ENCODE measurements at regions not wholly inside any gene's neighbourhood (a gene's known extent, or its start where the extent isn't known, plus 50 kb on each side); places are given as distances from the start of the nearest gene placed in this dataset.

DNA sequence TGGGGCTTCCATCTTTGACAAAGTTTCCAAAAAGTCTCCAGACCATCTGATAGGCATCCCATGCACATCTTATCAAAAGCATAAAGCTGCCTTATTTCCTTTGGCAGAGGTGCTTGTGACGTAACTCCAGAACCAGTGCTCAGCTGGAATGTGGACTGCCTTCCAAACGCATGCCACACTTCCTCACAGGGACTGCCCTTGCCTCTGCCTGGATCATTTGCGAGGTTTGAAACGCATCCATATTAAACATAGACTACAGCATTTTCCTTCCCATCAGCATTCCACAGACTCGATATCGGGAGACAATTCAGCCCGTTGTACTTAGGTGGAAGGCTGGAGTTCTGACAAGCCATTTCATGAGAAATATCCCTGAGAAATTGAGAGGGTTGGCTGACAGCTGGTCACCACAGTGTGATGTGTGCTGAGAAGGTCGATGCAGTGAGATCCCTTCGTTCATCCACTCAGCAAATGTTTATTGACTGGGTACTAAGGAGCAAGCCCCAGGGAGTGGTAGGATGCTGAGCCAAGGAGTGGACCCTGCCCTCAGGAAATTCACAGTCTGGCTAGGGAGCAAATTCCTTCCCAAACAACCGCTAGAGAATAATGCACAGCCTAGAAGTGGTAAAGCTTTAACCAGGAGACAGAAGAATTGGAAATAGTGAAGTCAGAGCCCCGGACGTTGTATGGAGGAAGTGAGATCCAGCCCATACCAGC, 376.0 kb downstream of the BCOR start:
- H3K27ac ChIP-seq = no peak overlapping the region
- no peaks in the 10 kb centered on the region for H3K36me3 ChIP-seq
- WGBS, 2 donors (ENCODE audit: low coverage in 1 of 2) = 55% methylated on average over 12 of the region's 12 CpGs; no CpG with 5 or more reads in 1 of the 2 donors
- no peak for DNase-seq
- no peaks in the 10 kb centered on the region for H3K9me3 ChIP-seq
- H3K27me3 ChIP-seq = no peaks in the 10 kb centered on the region
- in situ Hi-C loops (cut with MboI; ENCODE audit: low pct_ligation_motif_present in 1 of 4, low pct_unique_long_range_greater_than_20kb in 1 of 4, low sequenced_read_pairs in 3 of 4) = no loop called here
- intact Hi-C loops (cut with DNase I; ENCODE audit: low total_unique reads) = no loop called here
- H3K4me3 ChIP-seq = no peak overlapping the region
- TF ChIP-seq EP300 (IDR thresholded peaks at IDR 0.05; ENCODE audit: low read depth) (no peak), POLR2A (IDR thresholded peaks at IDR 0.05) (no peak), POLR2AphosphoS5 (IDR thresholded peaks at IDR 0.05) (no peak)
- TF ChIP-seq, protein P1, sequence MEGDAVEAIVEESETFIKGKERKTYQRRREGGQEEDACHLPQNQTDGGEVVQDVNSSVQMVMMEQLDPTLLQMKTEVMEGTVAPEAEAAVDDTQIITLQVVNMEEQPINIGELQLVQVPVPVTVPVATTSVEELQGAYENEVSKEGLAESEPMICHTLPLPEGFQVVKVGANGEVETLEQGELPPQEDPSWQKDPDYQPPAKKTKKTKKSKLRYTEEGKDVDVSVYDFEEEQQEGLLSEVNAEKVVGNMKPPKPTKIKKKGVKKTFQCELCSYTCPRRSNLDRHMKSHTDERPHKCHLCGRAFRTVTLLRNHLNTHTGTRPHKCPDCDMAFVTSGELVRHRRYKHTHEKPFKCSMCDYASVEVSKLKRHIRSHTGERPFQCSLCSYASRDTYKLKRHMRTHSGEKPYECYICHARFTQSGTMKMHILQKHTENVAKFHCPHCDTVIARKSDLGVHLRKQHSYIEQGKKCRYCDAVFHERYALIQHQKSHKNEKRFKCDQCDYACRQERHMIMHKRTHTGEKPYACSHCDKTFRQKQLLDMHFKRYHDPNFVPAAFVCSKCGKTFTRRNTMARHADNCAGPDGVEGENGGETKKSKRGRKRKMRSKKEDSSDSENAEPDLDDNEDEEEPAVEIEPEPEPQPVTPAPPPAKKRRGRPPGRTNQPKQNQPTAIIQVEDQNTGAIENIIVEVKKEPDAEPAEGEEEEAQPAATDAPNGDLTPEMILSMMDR (IDR thresholded peaks at IDR 0.05) = no peak
- peaks cover 0 to 12% (median 0%) of the 10 kb centered on the region in 4 donors for H3K4me1 ChIP-seq

DNA sequence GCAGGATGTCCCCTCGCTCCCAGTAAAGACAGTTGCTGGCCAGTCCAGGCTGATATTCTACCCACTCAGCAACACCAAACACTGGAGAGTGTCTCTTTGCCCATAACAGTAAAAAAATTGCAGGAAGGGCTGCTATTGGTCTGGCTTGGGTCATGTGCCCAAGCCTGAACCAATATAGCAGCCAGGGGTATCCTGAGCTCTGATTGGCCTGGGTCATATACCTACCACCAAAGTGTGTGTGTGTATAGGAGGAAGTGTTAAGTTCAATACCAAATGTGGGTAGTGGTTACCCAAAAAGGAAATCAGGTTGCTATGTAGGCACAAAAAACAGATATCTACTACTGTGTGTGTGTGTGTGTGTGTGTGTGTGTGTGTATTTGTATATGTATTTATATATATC, 373.2 kb downstream of the BCOR start:
- no peak for DNase-seq
- intact Hi-C loops (cut with DNase I; ENCODE audit: low total_unique reads) = no loop called here
- no peak overlapping the region for H3K4me3 ChIP-seq
- 82% methylated on average over 1 of the region's 1 CpG; no CpG with 5 or more reads in 1 of the 2 donors for WGBS, 2 donors (ENCODE audit: low coverage in 1 of 2)
- no peak for TF ChIP-seq POLR2AphosphoS5 (IDR thresholded peaks at IDR 0.05)
- H3K27ac ChIP-seq = no peak overlapping the region
- no peaks in the 10 kb centered on the region for H3K36me3 ChIP-seq
- H3K9me3 ChIP-seq = no peaks in the 10 kb centered on the region
- no peaks in the 10 kb centered on the region for H3K27me3 ChIP-seq
- H3K4me1 ChIP-seq = peaks cover 0 to 19% (median 0%) of the 10 kb centered on the region in 4 donors
- in situ Hi-C loops (cut with MboI; ENCODE audit: low pct_ligation_motif_present in 1 of 4, low pct_unique_long_range_greater_than_20kb in 1 of 4, low sequenced_read_pairs in 3 of 4) = no loop called here

DNA sequence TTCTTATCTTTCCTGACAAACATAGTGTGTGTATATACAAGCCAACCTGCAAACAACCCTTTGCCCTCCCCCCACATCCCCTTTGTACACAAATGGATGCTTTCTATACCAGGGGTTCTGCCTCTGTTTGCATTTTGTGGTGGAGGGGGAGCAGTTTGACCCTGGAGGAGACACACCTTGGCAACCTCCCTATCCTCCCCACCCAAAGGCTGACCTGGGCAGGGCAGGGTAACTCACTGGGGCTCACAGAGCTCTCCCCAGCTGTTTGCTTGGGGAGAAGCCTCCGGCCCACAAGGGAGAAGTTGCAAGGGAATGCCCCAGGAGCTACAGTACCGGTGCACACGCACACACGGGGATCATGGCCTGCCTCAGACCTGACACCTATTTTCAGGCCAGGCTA, 372.6 kb downstream of the BCOR start:
- WGBS, 2 donors (ENCODE audit: low coverage in 1 of 2) = 68% methylated on average over 4 of the region's 4 CpGs; no CpG with 5 or more reads in 1 of the 2 donors
- H3K27me3 ChIP-seq = no peaks in the 10 kb centered on the region
- no peak overlapping the region for H3K27ac ChIP-seq
- in situ Hi-C loops (cut with MboI; ENCODE audit: low pct_ligation_motif_present in 1 of 4, low pct_unique_long_range_greater_than_20kb in 1 of 4, low sequenced_read_pairs in 3 of 4) = no loop called here
- intact Hi-C loops (cut with DNase I; ENCODE audit: low total_unique reads) = no loop called here
- peaks cover 0 to 19% (median 0%) of the 10 kb centered on the region in 4 donors for H3K4me1 ChIP-seq
- H3K4me3 ChIP-seq = no peak overlapping the region
- no peak for TF ChIP-seq POLR2A (IDR thresholded peaks at IDR 0.05)
- TF ChIP-seq, protein P1 (IDR thresholded peaks at IDR 0.05) = no peak
- TF ChIP-seq POLR2AphosphoS5 (IDR thresholded peaks at IDR 0.05) = no peak
- TF ChIP-seq EP300 (IDR thresholded peaks at IDR 0.05; ENCODE audit: low read depth) = no peak
- no peaks in the 10 kb centered on the region for H3K9me3 ChIP-seq
- no peak for DNase-seq
- no peaks in the 10 kb centered on the region for H3K36me3 ChIP-seq

DNA sequence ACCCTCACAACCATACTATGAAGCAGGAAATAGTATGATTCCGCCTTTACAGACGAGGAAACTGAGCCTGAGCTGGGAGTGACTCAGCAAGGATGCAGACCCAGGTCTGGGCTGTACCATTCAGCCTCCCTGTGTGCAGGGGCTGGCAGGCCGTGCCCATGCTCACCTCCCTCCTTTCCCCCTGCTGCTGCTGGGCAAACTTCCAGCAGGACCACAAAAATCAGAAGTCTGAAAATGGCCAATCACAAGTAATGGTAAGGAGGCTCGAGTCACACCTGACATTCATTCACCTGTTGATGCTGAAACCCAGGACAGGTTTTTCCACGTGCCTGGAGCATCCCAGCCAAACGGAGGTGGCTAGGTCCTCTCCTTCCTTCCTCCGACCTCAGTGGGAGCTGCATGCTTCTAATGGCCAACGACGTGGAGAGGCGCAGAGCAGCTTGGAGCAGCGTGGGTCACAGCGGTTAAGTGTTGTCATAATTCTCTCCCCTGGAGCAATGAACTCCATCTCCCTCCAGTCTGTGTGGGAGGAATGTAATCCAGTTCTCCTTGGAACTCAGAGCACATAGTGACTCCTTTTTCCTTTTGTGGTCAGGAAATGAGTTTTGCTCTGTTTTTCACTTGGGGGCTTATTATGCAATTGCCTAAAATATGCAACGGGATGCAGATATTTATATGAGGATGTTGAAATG, 371.7 kb downstream of the BCOR start:
- H3K4me3 ChIP-seq = no peak overlapping the region
- H3K9me3 ChIP-seq = no peaks in the 10 kb centered on the region
- intact Hi-C loops (cut with DNase I; ENCODE audit: low total_unique reads) (no loop called here), in situ Hi-C loops (cut with MboI; ENCODE audit: low pct_ligation_motif_present in 1 of 4, low pct_unique_long_range_greater_than_20kb in 1 of 4, low sequenced_read_pairs in 3 of 4) (no loop called here)
- DNase-seq = no peak
- H3K4me1 ChIP-seq = peaks cover 0 to 29% (median under 1%) of the 10 kb centered on the region in 4 donors
- no peaks in the 10 kb centered on the region for H3K36me3 ChIP-seq
- peak overlapping the region in 1 of 4 donors; percentile 17 for H3K27ac ChIP-seq
- no peaks in the 10 kb centered on the region for H3K27me3 ChIP-seq
- TF ChIP-seq POLR2AphosphoS5 (IDR thresholded peaks at IDR 0.05) (no peak), POLR2A (IDR thresholded peaks at IDR 0.05) (no peak), EP300 (IDR thresholded peaks at IDR 0.05; ENCODE audit: low read depth) (no peak)
- TF ChIP-seq, protein P1 (IDR thresholded peaks at IDR 0.05) = no peak
- WGBS, 2 donors (ENCODE audit: low coverage in 1 of 2) = 40 to 68% methylated on average over 1 to 13 of the region's 13 CpGs

Data from transverse colon (tissue), 4 donors.